ENCODE measurements at regions not wholly inside any gene's neighbourhood (a gene's known extent, or its start where the extent isn't known, plus 50 kb on each side); places are given as distances from the start of the nearest gene placed in this dataset.

GRCh38 chr12:89970722-89971121, 262.1 kb upstream of the ATP2B1 start:
- TF ChIP-seq POLR2A (IDR thresholded peaks at IDR 0.05) (no peak), CTCF (IDR thresholded peaks at IDR 0.05) (no peak), POLR2AphosphoS5 (IDR thresholded peaks at IDR 0.05) (no peak), EP300 (IDR thresholded peaks at IDR 0.05) (no peak)

All from gastroesophageal sphincter (tissue), 3 donors.